ENCODE measurements at regions not wholly inside any gene's neighbourhood (a gene's known extent, or its start where the extent isn't known, plus 50 kb on each side); places are given as distances from the start of the nearest gene placed in this dataset.

DNA sequence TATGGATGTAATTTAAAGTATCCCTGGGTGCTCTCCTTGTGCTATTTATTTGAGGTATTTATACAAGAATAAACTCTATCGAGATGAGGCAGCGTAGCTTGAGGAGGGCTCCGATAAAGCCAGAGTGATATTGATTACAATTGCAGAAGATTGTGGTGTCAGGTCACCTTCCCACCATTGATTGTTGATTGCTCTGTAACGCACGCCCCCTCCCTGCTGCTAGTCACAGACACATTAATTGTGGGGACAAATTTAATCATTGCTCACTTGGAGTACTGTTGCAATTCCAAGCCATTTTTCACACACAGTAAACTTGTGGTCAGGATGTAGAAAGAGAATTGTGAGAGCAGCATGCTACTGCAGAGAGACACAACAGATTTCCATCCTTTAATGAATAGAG, 75.4 kb downstream of the IRX3 start:
- Histone ChIP-seq H3K36me3 (no peaks in the 10 kb centered on the region), H3K4me3 (no peak overlapping the region), H3K9me3 (no peaks in the 10 kb centered on the region), H3K27ac (no peak overlapping the region), H3K4me1 (no peaks in the 10 kb centered on the region), H3K27me3 (peaks cover 56% of the 10 kb centered on the region)
- no peak for ATAC-seq
- TF ChIP-seq EP300 (IDR thresholded peaks at IDR 0.05) (no peak), CTCF (IDR thresholded peaks at IDR 0.05) (no peak), POLR2AphosphoS5 (IDR thresholded peaks at IDR 0.05) (no peak), POLR2A (IDR thresholded peaks at IDR 0.05) (no peak)
- WGBS, 2 donors (ENCODE audit: low coverage in 1 of 2), result 33 to 47% methylated on average over 3 to 5 of the region's 5 CpGs

- peak; percentile 43 for ATAC-seq
- H3K36me3 ChIP-seq, result no peaks in the 10 kb centered on the region
- no peak overlapping the region for H3K27ac ChIP-seq
- H3K4me3 ChIP-seq, result no peak overlapping the region
- peaks cover 62% of the 10 kb centered on the region for H3K27me3 ChIP-seq
- 74% methylated on average over 9 to 10 of the region's 16 CpGs for WGBS, 2 donors (ENCODE audit: low coverage in 1 of 2)
- H3K4me1 ChIP-seq, result no peaks in the 10 kb centered on the region
- H3K9me3 ChIP-seq, result no peaks in the 10 kb centered on the region
- TF ChIP-seq POLR2AphosphoS5 (IDR thresholded peaks at IDR 0.05), result no peak
- no peak for TF ChIP-seq CTCF (IDR thresholded peaks at IDR 0.05)
- TF ChIP-seq POLR2A (IDR thresholded peaks at IDR 0.05), result no peak
- TF ChIP-seq EP300 (IDR thresholded peaks at IDR 0.05), result no peak
These were observed 76.0 kb downstream of the IRX3 start for GRCh38 chr16:54210452-54211125.

DNA sequence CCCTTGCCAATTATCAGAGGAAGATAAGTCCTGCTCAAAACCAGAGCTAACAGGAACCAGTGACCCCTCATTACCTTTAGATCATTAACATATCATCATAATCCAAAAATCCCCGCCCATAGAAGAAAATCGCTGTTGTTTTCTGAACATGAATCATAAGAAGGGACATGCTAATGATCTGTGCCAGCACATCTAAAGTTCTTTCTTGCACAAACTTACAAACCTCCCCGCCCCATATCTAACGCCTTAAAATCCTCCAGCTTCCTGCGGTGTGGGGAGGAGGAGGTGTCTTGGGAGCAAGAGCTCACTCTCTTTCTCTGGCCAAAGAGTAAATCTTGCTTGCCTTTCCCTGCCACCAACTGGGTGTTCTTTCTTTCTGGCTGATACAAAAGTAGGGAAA, 78.3 kb downstream of the IRX3 start:
- TF ChIP-seq POLR2A (IDR thresholded peaks at IDR 0.05) (no peak), EP300 (IDR thresholded peaks at IDR 0.05) (no peak), CTCF (IDR thresholded peaks at IDR 0.05) (no peak), POLR2AphosphoS5 (IDR thresholded peaks at IDR 0.05) (no peak)
- ATAC-seq, result peak; percentile 52
- H3K27ac ChIP-seq, result no peak overlapping the region
- no peaks in the 10 kb centered on the region for H3K36me3 ChIP-seq
- H3K4me3 ChIP-seq, result no peak overlapping the region
- H3K9me3 ChIP-seq, result no peaks in the 10 kb centered on the region
- WGBS, 2 donors (ENCODE audit: low coverage in 1 of 2), result 13 to 41% methylated on average over 2 to 5 of the region's 5 CpGs
- peaks cover 72% of the 10 kb centered on the region for H3K27me3 ChIP-seq
- no peaks in the 10 kb centered on the region for H3K4me1 ChIP-seq

DNA sequence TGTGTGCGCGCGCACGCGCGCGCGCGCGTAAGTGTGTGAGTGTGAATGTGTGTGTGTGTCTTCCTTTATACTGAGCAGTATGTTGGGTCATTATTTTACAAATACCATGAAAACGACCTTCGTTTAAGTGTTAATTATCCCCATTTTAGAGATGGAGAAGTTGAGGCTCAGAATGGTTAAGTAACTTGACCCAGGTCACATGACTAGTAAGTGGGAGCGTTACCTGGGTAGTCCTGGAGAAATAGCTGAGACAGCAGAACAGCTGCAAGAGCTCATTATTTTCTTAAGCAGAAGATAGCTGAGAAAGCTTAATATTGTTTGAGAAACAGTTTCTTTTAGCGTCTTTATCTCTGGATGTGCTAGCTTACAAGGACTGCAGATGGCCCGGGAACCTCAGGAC, 78.8 kb downstream of the IRX3 start:
- 57 to 63% methylated on average over 6 to 15 of the region's 15 CpGs for WGBS, 2 donors (ENCODE audit: low coverage in 1 of 2)
- no peaks in the 10 kb centered on the region for H3K9me3 ChIP-seq
- H3K36me3 ChIP-seq, result no peaks in the 10 kb centered on the region
- no peak for ATAC-seq
- H3K4me3 ChIP-seq, result no peak overlapping the region
- peaks cover 70% of the 10 kb centered on the region for H3K27me3 ChIP-seq
- no peak overlapping the region for H3K27ac ChIP-seq
- no peaks in the 10 kb centered on the region for H3K4me1 ChIP-seq
- TF ChIP-seq POLR2AphosphoS5 (IDR thresholded peaks at IDR 0.05), result no peak
- TF ChIP-seq CTCF (IDR thresholded peaks at IDR 0.05), result no peak
- TF ChIP-seq POLR2A (IDR thresholded peaks at IDR 0.05), result no peak
- no peak for TF ChIP-seq EP300 (IDR thresholded peaks at IDR 0.05)

GRCh38 chr16:54204756-54205155, 81.8 kb downstream of the IRX3 start:
- 47 to 83% methylated on average over 2 of the region's 7 CpGs for whole genome bisulfite sequencing, 2 donors (ENCODE audit: low coverage in 1 of 2)
- no peak overlapping the region for H3K4me3 ChIP-seq
- no peak overlapping the region for H3K27ac ChIP-seq
- no peaks in the 10 kb centered on the region for H3K9me3 ChIP-seq
- H3K4me1 ChIP-seq, result no peaks in the 10 kb centered on the region
- TF ChIP-seq EP300 (IDR thresholded peaks at IDR 0.05) (no peak), POLR2AphosphoS5 (IDR thresholded peaks at IDR 0.05) (no peak), CTCF (IDR thresholded peaks at IDR 0.05) (no peak), POLR2A (IDR thresholded peaks at IDR 0.05) (no peak)
- ATAC-seq, result no peak
- H3K36me3 ChIP-seq, result no peaks in the 10 kb centered on the region
- H3K27me3 ChIP-seq, result peaks cover 75% of the 10 kb centered on the region

Data from gastroesophageal sphincter (tissue), 4 donors.